NB4 (cell line): ENCODE measurements at regions not wholly inside any gene's neighbourhood (a gene's known extent, or its start where the extent isn't known, plus 50 kb on each side); places are given as distances from the start of the nearest gene placed in this dataset.

ENCODE experiments used
- CTCF ChIP-seq: IDR thresholded peaks from one replicate; pipeline ENCODE4 v1.5.1; 2012; ENCODE audit warnings: low read depth, low read length
- POLR2A ChIP-seq: IDR thresholded peaks from 2 replicates; pipeline ENCODE4 v1.6.1; 2011; ENCODE audit warnings: mild to moderate bottlenecking; ENCODE audit not compliant: insufficient read length; ENCODE audit errors: extremely low read depth

- TF ChIP-seq POLR2A (no peak), CTCF (peak; percentile 31)
Measured at GRCh38 chr5:161966564-161966963, 101.0 kb upstream of the GABRG2 start.
